HepG2 (cell line): ENCODE measurements at regions not wholly inside any gene's neighbourhood (a gene's known extent, or its start where the extent isn't known, plus 50 kb on each side); places are given as distances from the start of the nearest gene placed in this dataset.

ENCODE experiments used
- ATAC-seq: fragments of 200-7000 bp; cut with Tn5 transposase; 3 replicates; pipeline ENCODE4 v1.9.1; 2020; ENCODE audit warnings: mild to moderate bottlenecking, moderate library complexity
- BruUV-seq: library from RNA; stranded (reverse); fragments of 400-500 nt; replicated peaks from 2 replicates; lab custom pipeline; 2021; lab: Mats Ljungman, UMichigan
- CTCF ChIA-PET: fragments of 300-600 bp; formaldehyde crosslinking; extraction: SDS; loops from one replicate; lab custom pipeline; 2021; ENCODE audit warnings: low total read pairs, inconsistent platforms, low intra/inter-chr PET ratio; lab: Yijun Ruan, JAX
- POLR2A ChIA-PET: fragments of 350-600 bp; sonication (Branson Sonifier 250); formaldehyde crosslinking; loops from one replicate; lab custom pipeline; 2020; ENCODE audit warnings: antibody characterized with exemption, inconsistent platforms; lab: Yijun Ruan, JAX
- DNase-seq: peaks from one replicate; pipeline ENCODE4 v3.0.0-alpha.2; 2015; ENCODE audit warnings: low spot score
- FAIRE-seq: peaks from 3 replicates; lab custom pipeline; 2011; peaks lifted over from hg19 to GRCh38; lab: Jason Lieb, UNC
- H2AFZ ChIP-seq: one replicate; pipeline ENCODE4 v1.6.1; 2011; ENCODE audit warnings: low read length, inconsistent platforms
- H3K27ac ChIP-seq: fragments of 300-600 bp; 3 replicates; pipeline ENCODE4 v1.8.0; 2011; ENCODE audit warnings: mixed run types, mild to moderate bottlenecking, mixed read lengths, low read length, inconsistent platforms; ENCODE audit not compliant: insufficient read depth; ENCODE audit errors: extremely low read length
- H3K27me3 ChIP-seq, 2 experiments: fragments of 200-600 bp in 1 of 2; 2 replicates in 1 of 2; 3 replicates in 1 of 2; pipeline versions ENCODE4 v1.6.0 to v1.8.0; 2011; ENCODE audit warnings: low read length in 2 of 2, mild to moderate bottlenecking in 2 of 2, moderate library complexity in 2 of 2, inconsistent platforms in 1 of 2; ENCODE audit not compliant: insufficient read depth in 2 of 2, control insufficient read depth in 1 of 2
- H3K36me3 ChIP-seq, 2 experiments: fragments of 200-600 bp in 1 of 2; replicated peaks in 1 of 2; 2 replicates in 1 of 2; 3 replicates in 1 of 2; pipeline versions ENCODE4 v1.5.1 to v1.8.0; 2011; ENCODE audit warnings: low read length in 2 of 2, inconsistent platforms in 1 of 2; ENCODE audit not compliant: insufficient read depth in 2 of 2, control insufficient read depth in 1 of 2
- H3K4me1 ChIP-seq: 2 replicates; pipeline ENCODE4 v1.5.1; 2012; ENCODE audit warnings: low read length, inconsistent platforms; ENCODE audit not compliant: insufficient read depth
- H3K4me2 ChIP-seq: 2 replicates; pipeline ENCODE4 v1.6.0; 2011; ENCODE audit warnings: low read depth, low read length, inconsistent platforms
- H3K4me3 ChIP-seq, 3 experiments: fragments of 200-600 bp in 1 of 3; sonication (generic), shearing (Covaris generic) in 1 of 3; replicated peaks in 1 of 3; 2 replicates each; pipeline ENCODE4 v1.5.1; 2011 to 2016; ENCODE audit warnings: low read length in 3 of 3, inconsistent platforms in 2 of 3, low read depth in 2 of 3, mild to moderate bottlenecking in 2 of 3, control low read depth in 1 of 3, mixed read lengths in 1 of 3; ENCODE audit not compliant: insufficient read depth in 1 of 3
- H3K79me2 ChIP-seq: one replicate; pipeline ENCODE4 v1.6.1; 2011; ENCODE audit warnings: low read length, inconsistent platforms; ENCODE audit not compliant: insufficient read depth
- H3K9ac ChIP-seq: 2 replicates; pipeline ENCODE4 v1.6.0; 2011; ENCODE audit warnings: mild to moderate bottlenecking, low read depth, low read length, inconsistent platforms; ENCODE audit not compliant: insufficient read depth
- H3K9me3 ChIP-seq: 2 replicates; pipeline ENCODE4 v1.5.1; 2012; ENCODE audit warnings: mild to moderate bottlenecking, low read length
- H4K20me1 ChIP-seq: 2 replicates; pipeline ENCODE4 v1.6.0; 2011; ENCODE audit warnings: inconsistent platforms, mild to moderate bottlenecking, low read length, moderate library complexity; ENCODE audit not compliant: insufficient read depth
- KAT8 ChIP-seq: IDR thresholded peaks from 2 replicates; pipeline ENCODE4 v1.6.1; 2016; ENCODE audit warnings: missing genetic modification reagents, missing compliant biosample characterization
- KLF13 ChIP-seq: sonication (generic); formaldehyde crosslinking; IDR thresholded peaks from 2 replicates; pipeline ENCODE4 v1.4.0; 2020; ENCODE audit warnings: mild to moderate bottlenecking, missing genetic modification reagents
- KMT2A ChIP-seq: sonication (generic); formaldehyde crosslinking; IDR thresholded peaks from 2 replicates; pipeline ENCODE4 v1.4.0; 2020; ENCODE audit warnings: missing genetic modification reagents
- LRRFIP1 ChIP-seq: sonication (generic); formaldehyde crosslinking; conservative IDR thresholded peaks from 2 replicates; pipeline ENCODE4 v1.4.0; 2020; ENCODE audit warnings: missing genetic modification reagents
- TBL1XR1 ChIP-seq: fragments of 150-350 bp; IDR thresholded peaks from 2 replicates; pipeline ENCODE4 v1.6.1; 2014; ENCODE audit warnings: borderline replicate concordance, low read length; ENCODE audit not compliant: partially characterized antibody
- ZNF136 ChIP-seq: sonication (generic); formaldehyde crosslinking; IDR thresholded peaks from 2 replicates; pipeline ENCODE4 v1.8.1; 2022; ENCODE audit warnings: low read depth, mild to moderate bottlenecking, moderate library complexity, missing genetic modification reagents
- ZNF331 ChIP-seq: sonication (generic); formaldehyde crosslinking; IDR thresholded peaks from 2 replicates; pipeline ENCODE4 v1.4.0; 2020; ENCODE audit warnings: missing genetic modification reagents
- ZNF569 ChIP-seq: sonication (generic); formaldehyde crosslinking; IDR thresholded peaks from 2 replicates; pipeline ENCODE4 v1.5.0; 2020; ENCODE audit warnings: mild to moderate bottlenecking, missing genetic modification reagents, moderate library complexity, borderline replicate concordance
- ZNF629 ChIP-seq: sonication (generic); formaldehyde crosslinking; conservative IDR thresholded peaks from 2 replicates; pipeline ENCODE4 v1.5.0; 2020; ENCODE audit warnings: missing genetic modification reagents
- ZNF749 ChIP-seq: sonication (generic); formaldehyde crosslinking; IDR thresholded peaks from 2 replicates; pipeline ENCODE4 v1.8.0; 2022; ENCODE audit warnings: mild to moderate bottlenecking, missing genetic modification reagents, moderate library complexity, borderline replicate concordance
- WGBS: methylation state at CpG from one replicate; pipeline ENCODE4 v1.1.6; 2017; ENCODE audit warnings: low lambda C conversion rate; 5-methylcytosine and 5-hydroxymethylcytosine counted together
- in situ Hi-C: cut with HindIII; loops from 2 replicates; pipeline ENCODE4 v1.10.0; 2017; ENCODE audit warnings: low pct_unique_long_range_greater_than_20kb; ENCODE audit not compliant: extremely low pct_ligation_motif_present
- intact Hi-C: fragments of 100-400 bp; cut with micrococcal nuclease; formaldehyde crosslinking; loops from one replicate; pipeline ENCODE4 v1.10.0; 2022; ENCODE audit not compliant: unreplicated experiment
- TF ChIP-seq, protein P1 (sequence below): sonication (generic); formaldehyde crosslinking; IDR thresholded peaks from 2 replicates; pipeline ENCODE4 v1.4.0; 2020; ENCODE audit warnings: missing genetic modification reagents

DNA sequence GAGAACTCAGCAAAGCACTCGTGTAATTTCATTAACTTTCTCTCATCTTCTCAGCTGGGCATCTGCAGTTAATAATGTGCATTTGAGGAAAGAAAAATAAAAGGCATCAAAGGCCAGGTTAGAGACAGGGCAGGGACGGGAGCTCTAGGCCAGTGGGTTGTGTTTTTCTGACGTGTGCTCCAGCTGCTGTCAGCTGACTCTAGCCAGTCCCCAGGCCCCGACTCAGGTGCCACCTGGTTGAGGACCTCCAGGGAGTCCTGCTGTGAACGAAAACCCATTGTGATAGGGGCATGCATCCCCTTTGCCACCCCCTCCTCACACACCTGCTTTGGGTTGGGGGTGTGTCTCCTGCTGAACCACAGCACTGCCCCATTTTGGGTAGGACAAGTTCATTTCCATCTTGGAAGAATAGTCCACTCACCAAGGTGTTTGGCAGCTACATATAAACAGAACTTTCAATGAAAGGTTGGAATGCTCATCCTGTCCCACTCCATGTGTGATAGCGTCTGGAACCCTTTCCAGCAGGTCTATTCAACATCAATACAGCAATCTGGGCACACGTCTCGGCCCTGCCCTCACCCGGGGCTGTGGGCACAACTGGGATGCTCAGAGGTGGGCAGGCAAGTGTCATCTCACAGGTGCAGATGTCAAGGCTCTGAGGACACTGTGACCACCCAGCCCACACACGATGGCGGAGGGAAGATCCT is 146.1 kb upstream of the FAM20C start:
- H3K27me3 ChIP-seq, result peaks cover 0 to 37% of the 10 kb centered on the region in 2 experiments; a peak in 3 of 5 replicates
- H3K4me1 ChIP-seq, result no peaks in the 10 kb centered on the region
- H4K20me1 ChIP-seq, result no peaks in the 10 kb centered on the region
- no peaks in the 10 kb centered on the region for H3K79me2 ChIP-seq
- H3K36me3 ChIP-seq, result no peaks in the 10 kb centered on the region
- no peak overlapping the region for H2AFZ ChIP-seq
- FAIRE-seq (no peak), ATAC-seq (no peak), DNase-seq (no peak)
- ChIA-PET CTCF (no interaction called here), POLR2A (no interaction called here)
- in situ Hi-C loops (no loop called here), intact Hi-C loops (no loop called here)
- BruUV-seq, result no TSS peak
- H3K9ac ChIP-seq, result no peak overlapping the region
- no peak overlapping the region for H3K4me2 ChIP-seq
- 21% methylated on average over 8 of the region's 11 CpGs for WGBS
- TF ChIP-seq KMT2A (CRISPR knock-in tag) (no peak), LRRFIP1 (CRISPR knock-in tag) (no peak), KLF13 (CRISPR knock-in tag) (no peak), KAT8 (CRISPR knock-in tag) (no peak), ZNF331 (CRISPR knock-in tag) (no peak), ZNF569 (CRISPR knock-in tag) (no peak), ZNF629 (no peak), ZNF749 (CRISPR knock-in tag) (no peak), TBL1XR1 (no peak), ZNF136 (no peak)
- TF ChIP-seq, protein P1, sequence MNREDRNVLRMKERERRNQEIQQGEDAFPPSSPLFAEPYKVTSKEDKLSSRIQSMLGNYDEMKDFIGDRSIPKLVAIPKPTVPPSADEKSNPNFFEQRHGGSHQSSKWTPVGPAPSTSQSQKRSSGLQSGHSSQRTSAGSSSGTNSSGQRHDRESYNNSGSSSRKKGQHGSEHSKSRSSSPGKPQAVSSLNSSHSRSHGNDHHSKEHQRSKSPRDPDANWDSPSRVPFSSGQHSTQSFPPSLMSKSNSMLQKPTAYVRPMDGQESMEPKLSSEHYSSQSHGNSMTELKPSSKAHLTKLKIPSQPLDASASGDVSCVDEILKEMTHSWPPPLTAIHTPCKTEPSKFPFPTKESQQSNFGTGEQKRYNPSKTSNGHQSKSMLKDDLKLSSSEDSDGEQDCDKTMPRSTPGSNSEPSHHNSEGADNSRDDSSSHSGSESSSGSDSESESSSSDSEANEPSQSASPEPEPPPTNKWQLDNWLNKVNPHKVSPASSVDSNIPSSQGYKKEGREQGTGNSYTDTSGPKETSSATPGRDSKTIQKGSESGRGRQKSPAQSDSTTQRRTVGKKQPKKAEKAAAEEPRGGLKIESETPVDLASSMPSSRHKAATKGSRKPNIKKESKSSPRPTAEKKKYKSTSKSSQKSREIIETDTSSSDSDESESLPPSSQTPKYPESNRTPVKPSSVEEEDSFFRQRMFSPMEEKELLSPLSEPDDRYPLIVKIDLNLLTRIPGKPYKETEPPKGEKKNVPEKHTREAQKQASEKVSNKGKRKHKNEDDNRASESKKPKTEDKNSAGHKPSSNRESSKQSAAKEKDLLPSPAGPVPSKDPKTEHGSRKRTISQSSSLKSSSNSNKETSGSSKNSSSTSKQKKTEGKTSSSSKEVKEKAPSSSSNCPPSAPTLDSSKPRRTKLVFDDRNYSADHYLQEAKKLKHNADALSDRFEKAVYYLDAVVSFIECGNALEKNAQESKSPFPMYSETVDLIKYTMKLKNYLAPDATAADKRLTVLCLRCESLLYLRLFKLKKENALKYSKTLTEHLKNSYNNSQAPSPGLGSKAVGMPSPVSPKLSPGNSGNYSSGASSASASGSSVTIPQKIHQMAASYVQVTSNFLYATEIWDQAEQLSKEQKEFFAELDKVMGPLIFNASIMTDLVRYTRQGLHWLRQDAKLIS (CRISPR knock-in tag), result no peak
- H3K4me3 ChIP-seq, result no peak overlapping the region
- H3K27ac ChIP-seq, result no peak overlapping the region
- H3K9me3 ChIP-seq, result no peaks in the 10 kb centered on the region
